Hippocampal formation (tissue), 2 donors: ENCODE measurements at regions not wholly inside any gene's neighbourhood (a gene's known extent, or its start where the extent isn't known, plus 50 kb on each side); places are given as distances from the start of the nearest gene placed in this dataset.
"Not testable (repeated sequence)": the region's sequence is repeated elsewhere in the genome, so short reads cannot be mapped to it uniquely, and the experiment has no call there.

Experiments used
- DNase-seq, 2 donors: peaks; one replicate each; lab custom pipeline; 2025; lab: John Stamatoyannopoulos, UW

GRCh38 chr14:28946267-28946666, 179.7 kb downstream of the FOXG1 start:
- no peak for DNase-seq

- DNase-seq: no peak
Measured at GRCh38 chr14:28949503-28949902, 182.9 kb downstream of the FOXG1 start.

- no peak for DNase-seq
Measured at GRCh38 chr14:28952161-28952560, 185.6 kb downstream of the FOXG1 start.

- no peak for DNase-seq
Measured at GRCh38 chr14:28952666-28953065, 186.1 kb downstream of the FOXG1 start.

GRCh38 chr14:28953973-28954372, 187.4 kb downstream of the FOXG1 start:
- DNase-seq: no peak

- no peak for DNase-seq
Measured at GRCh38 chr14:28966416-28967233, 200.0 kb downstream of the FOXG1 start.

GRCh38 chr14:28975084-28975483, 208.5 kb downstream of the FOXG1 start:
- DNase-seq: no peak

GRCh38 chr14:28982228-28982627, 215.6 kb downstream of the FOXG1 start:
- DNase-seq: no peak

- no peak for DNase-seq
Measured at GRCh38 chr14:28983279-28983678, 216.7 kb downstream of the FOXG1 start.

- DNase-seq: no peak
Measured at GRCh38 chr14:28987516-28987915, 220.9 kb downstream of the FOXG1 start.

GRCh38 chr14:28997196-28997595, 230.6 kb downstream of the FOXG1 start:
- not testable (repeated sequence) for DNase-seq

GRCh38 chr14:28999656-29000055, 233.1 kb downstream of the FOXG1 start:
- no peak for DNase-seq

- no peak for DNase-seq
Measured at GRCh38 chr14:29005647-29006046, 239.1 kb downstream of the FOXG1 start.

GRCh38 chr14:29007990-29008389, 241.4 kb downstream of the FOXG1 start:
- no peak for DNase-seq

GRCh38 chr14:29016050-29016900, 249.7 kb downstream of the FOXG1 start:
- DNase-seq: no peak

GRCh38 chr14:29023505-29023904, 256.9 kb downstream of the FOXG1 start:
- not testable (repeated sequence) for DNase-seq

GRCh38 chr14:29027441-29027840, 260.9 kb downstream of the FOXG1 start:
- not testable (repeated sequence) for DNase-seq

GRCh38 chr14:29027941-29028705, 261.5 kb downstream of the FOXG1 start:
- not testable (repeated sequence) for DNase-seq

GRCh38 chr14:29028973-29029582, 262.5 kb downstream of the FOXG1 start:
- no peak for DNase-seq

- DNase-seq: no peak
Measured at GRCh38 chr14:29030121-29030520, 263.5 kb downstream of the FOXG1 start.

- DNase-seq: no peak
Measured at GRCh38 chr14:29030970-29031369, 264.4 kb downstream of the FOXG1 start.

- peak in 1 of 2 donors; percentile 27 for DNase-seq
Measured at GRCh38 chr14:29035134-29035533, 268.5 kb downstream of the FOXG1 start.
